NCI-H526 treated with DMSO at 0.1 percent for 48 hours (cell line): ENCODE measurements at regions not wholly inside any gene's neighbourhood (a gene's known extent, or its start where the extent isn't known, plus 50 kb on each side); places are given as distances from the start of the nearest gene placed in this dataset.
"Not testable (repeated sequence)": the region's sequence is repeated elsewhere in the genome, so short reads cannot be mapped to it uniquely, and the experiment has no call there.

ENCODE experiments used
- DNase-seq: peaks from one replicate; lab custom pipeline; 2025; lab: John Stamatoyannopoulos, UW

DNA sequence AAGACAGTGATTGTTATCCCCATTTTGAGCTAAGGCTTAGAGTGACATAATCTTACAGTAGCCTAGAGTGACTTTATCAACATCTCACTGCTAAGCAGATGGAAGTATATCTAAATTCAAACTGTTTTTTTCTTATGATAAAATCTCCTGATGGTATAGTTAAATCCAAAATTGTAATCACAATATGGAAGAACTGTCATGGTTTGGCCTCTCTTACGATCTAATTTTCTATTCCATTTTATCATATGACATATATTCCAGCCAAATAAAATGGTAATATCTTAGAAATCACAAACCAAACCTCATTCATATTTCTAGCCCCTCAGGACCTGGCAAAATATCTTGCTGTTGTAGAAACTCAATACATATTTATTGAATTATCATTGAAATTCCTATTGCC, 864.7 kb downstream of the SLC6A15 start:
- DNase-seq: no peak

GRCh38 chr12:84046859-84047258, 865.7 kb downstream of the SLC6A15 start:
- no peak for DNase-seq

DNA sequence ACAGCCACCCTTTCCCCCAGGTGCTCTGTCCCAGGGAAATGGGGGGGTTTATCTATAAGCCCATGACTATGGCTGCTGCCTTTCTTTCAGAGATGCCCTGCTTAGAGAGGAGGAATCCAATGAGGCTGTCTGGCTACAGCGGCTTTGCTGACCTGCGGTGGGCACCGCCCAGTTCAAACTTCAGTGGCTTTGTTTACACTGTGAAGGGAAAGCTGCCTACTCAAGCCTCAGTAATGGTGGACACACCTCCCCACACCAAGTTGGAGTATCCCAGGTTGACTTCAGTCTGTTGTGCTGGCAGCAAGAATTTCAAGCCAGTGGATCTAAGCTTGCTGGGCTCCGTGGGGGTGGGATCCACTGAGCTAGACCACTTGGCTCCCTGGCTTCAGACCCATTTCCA, 869.2 kb downstream of the SLC6A15 start:
- DNase-seq: no peak

DNA sequence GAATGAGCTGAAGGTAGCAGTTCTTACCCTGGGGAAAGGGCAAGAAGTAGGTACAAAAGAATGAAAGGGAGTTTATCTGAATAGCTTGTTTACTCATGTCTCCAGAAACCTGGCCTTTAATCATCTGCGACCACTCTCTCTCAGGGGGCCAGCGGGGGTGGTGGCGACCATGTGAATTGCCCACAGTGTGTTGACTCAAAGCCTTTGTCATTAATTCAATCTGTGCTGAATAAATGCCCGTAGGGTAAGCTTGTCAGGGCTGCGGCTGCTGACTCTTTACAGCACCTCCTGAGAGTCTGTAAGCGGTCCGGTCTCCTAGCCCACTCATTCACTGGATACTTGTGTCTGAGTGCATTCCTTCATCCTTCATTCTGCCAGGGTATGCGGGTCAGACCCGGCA, 874.4 kb downstream of the SLC6A15 start:
- DNase-seq: no peak

GRCh38 chr12:84036912-84037311, 875.7 kb downstream of the SLC6A15 start:
- DNase-seq: no peak

- DNase-seq: no peak
These were observed 876.8 kb downstream of the SLC6A15 start for GRCh38 chr12:84035766-84036165.

- no peak for DNase-seq
These were observed 877.7 kb downstream of the SLC6A15 start for GRCh38 chr12:84034871-84035270.

GRCh38 chr12:84033162-84033561, 879.4 kb downstream of the SLC6A15 start:
- no peak for DNase-seq

DNA sequence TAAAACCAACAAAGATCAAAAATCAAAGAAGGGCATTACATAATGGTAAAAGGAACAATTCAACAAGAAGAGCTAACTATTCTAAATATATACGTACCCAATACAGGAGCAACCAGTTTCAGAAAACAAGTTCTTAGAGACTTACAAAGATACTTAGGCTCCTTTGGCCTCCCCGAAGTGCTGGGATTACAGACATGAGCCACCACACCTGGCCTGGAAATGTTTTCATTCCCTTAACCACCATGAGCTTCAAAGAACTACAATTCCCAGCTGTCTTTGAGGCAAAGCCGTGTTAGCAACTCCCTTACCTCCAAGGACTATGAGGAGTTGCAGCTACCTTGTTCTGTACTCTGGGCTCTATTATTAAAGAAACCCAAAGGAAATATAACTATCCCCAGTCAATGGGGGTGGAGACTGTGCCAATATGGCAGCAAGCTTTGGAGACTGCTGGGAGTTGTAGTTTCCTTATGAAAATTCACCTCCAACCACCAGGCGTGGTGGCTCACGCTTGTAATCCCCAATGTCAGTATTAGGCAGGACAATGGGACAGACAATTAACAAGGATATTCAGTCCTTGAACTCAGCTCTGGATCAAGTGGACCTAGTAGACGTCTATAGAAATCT, 893.9 kb downstream of the SLC6A15 start:
- not testable (repeated sequence) for DNase-seq

- no peak for DNase-seq
These were observed 895.6 kb downstream of the SLC6A15 start for GRCh38 chr12:84016956-84017355.

- no peak for DNase-seq
These were observed 915.2 kb downstream of the SLC6A15 start for GRCh38 chr12:83997423-83997822.

GRCh38 chr12:83996671-83997070, 915.9 kb downstream of the SLC6A15 start:
- no peak for DNase-seq

GRCh38 chr12:83985084-83985483, 927.5 kb downstream of the SLC6A15 start:
- no peak for DNase-seq

DNA sequence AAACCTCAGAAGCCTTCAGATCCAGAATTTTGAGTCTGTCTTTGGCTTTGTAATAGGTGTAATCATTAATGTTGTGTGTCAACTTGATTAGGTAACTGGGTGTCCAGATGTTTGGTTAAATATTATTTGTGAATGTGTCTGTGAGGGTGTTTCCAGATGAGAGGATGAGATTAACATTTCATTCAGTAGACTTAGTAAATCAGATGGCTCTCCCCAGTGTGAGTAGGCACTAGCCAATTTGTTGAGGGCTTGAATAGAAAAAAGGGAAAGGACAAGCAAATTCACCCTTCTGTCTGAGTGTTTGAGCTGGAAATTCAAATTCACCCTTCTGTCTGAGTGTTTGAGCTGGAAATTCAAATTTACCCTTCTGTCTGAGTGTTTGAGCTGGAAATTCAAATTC, 932.2 kb downstream of the SLC6A15 start:
- DNase-seq: peak; percentile 30

DNA sequence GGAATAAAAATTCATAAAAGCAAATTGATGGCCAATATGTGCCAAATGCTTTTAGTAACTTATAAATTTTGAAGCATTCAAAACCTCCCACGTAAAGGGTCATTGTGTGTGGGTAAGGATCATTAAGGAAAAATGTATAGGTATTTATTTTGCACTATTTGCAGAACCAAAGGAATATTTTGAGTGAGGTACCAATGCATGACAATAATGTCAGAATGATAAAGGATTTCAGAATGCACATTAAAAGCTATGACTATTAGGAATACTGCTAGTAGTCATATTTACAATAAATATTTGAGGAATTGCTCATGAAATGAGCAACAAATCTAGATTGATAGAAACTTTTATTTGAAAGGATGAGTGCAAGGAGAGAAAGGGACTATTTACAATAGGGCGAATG, 932.8 kb downstream of the SLC6A15 start:
- DNase-seq: no peak

DNA sequence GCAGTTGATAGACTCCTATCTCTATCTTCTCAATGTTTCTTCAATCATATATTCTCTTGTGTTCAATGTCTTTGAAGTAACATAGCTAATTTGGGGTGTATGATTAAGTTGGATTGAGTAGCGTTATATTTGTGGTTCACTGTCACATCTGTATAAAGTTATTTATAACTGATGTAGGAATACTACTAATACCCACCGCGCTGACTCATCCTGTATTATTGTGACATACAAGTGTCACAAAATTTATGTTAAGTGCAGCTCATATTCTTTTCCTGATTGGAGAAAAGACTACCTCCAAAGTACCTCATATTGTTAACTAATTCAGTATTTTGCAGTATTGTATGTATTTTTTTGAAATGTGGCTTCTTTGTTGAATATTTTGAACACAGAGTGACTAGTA, 940.8 kb downstream of the SLC6A15 start:
- no peak for DNase-seq

GRCh38 chr12:83960767-83961166, 951.8 kb downstream of the SLC6A15 start:
- no peak for DNase-seq

DNA sequence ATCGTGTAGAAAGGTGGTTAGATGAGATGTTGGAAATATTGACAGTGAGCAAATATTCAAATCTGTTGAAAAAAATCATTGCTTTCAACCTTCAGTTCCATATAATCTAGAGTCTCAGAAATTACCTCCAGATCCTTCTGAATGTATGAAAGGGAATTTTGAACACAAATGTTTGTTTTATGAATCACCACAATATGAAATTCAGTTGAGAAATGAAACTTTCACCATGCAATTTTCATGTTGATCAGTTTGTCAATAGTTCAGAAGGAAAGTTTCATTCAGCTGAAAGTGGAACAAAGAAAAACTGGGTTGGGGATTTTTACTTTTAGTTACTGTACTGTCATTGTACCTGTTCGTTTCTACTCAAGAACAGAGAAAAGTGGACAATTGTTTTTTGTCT, 953.6 kb downstream of the SLC6A15 start:
- DNase-seq: no peak

DNA sequence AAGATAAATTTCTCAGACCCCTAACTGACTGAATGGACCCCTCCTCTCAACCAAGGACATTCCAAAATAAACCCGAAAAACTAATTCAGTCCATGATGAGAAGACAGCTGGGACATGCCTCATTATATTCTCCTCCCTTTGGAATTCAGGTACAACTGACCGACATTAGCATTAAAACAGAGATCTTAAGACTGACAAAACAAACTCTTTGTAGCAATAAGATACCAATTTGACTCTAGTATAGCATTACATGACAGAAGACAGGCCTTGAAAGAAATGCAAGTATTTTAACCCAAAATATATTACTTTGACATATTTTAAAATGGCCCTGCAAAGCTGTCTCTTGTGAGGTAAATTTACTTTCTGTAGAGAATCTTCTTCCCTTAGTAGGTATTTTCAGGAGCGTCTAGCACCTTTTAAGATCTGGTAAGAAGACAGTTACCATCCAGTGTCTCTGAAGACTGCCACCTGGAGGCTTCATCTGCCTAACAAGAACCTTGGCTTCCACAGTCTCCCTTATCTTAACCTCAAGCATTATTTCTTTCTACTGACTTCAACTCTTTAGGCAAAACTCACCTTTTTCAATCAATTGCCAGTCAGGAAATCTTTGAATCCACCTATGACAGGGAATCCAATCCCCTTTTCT, 957.5 kb downstream of the SLC6A15 start:
- DNase-seq: no peak

DNA sequence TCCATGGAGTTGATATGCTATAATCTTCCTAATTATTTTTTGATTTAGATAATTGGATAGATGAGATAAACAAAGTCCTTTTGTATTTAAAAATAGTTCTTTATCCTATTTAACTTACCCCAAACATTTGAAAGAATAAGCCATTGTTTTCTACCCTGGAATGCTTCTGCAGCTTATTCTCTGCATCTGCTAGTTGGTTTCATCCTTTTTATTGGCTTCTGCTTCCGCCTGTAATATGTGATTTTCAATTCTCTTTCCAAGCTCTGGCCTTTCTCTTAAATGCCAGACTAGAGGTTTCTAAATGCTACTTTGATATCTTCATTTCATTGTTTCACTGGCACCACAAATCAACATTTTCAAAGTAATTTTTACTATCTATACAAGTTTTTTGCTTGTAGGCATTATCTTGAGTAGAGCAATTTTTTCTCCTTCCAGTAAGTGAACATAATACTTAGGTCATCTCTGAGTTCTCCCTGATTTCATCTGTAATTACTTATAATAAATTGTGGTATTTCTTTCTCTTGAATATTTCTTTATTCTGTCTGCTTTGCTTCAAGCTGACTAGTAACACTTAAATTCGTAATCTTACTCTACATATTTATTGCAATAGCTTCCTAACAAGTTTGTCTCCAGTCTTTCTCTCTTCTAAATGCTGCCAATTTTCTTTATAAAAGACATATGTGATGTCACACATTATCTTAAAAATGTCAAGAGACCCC, 958.4 kb downstream of the SLC6A15 start:
- DNase-seq: no peak

DNA sequence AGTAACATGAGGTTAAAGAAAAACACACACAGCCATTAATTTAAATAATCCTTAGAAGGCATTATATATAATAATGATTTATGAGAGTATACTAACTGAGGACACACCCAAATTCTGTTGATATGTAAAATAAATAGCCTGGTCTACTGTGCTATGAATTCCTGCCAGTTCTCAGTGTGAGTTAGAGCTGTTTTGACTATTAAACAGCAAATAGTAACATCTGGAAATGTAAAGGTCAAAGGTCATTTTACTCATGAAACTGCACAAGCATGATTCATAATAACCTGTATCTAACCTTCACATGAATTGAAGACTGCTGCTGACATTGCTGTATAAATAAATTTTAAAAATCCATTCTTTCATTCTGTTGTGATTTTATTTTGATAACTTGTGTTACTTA, 966.7 kb downstream of the SLC6A15 start:
- peak; percentile 49 for DNase-seq

GRCh38 chr12:83939718-83940117, 972.9 kb downstream of the SLC6A15 start:
- no peak for DNase-seq

- no peak for DNase-seq
These were observed 979.0 kb downstream of the SLC6A15 start for GRCh38 chr12:83933615-83934014.
